ENCODE measurements at regions not wholly inside any gene's neighbourhood (a gene's known extent, or its start where the extent isn't known, plus 50 kb on each side); places are given as distances from the start of the nearest gene placed in this dataset.

- no peak for TF ChIP-seq POLR2AphosphoS5 (IDR thresholded peaks at IDR 0.05)
- TF ChIP-seq, protein P1, sequence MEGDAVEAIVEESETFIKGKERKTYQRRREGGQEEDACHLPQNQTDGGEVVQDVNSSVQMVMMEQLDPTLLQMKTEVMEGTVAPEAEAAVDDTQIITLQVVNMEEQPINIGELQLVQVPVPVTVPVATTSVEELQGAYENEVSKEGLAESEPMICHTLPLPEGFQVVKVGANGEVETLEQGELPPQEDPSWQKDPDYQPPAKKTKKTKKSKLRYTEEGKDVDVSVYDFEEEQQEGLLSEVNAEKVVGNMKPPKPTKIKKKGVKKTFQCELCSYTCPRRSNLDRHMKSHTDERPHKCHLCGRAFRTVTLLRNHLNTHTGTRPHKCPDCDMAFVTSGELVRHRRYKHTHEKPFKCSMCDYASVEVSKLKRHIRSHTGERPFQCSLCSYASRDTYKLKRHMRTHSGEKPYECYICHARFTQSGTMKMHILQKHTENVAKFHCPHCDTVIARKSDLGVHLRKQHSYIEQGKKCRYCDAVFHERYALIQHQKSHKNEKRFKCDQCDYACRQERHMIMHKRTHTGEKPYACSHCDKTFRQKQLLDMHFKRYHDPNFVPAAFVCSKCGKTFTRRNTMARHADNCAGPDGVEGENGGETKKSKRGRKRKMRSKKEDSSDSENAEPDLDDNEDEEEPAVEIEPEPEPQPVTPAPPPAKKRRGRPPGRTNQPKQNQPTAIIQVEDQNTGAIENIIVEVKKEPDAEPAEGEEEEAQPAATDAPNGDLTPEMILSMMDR (IDR thresholded peaks at IDR 0.05), result no peak
Measured at GRCh38 chr11:106391771-106392420, 314.4 kb downstream of the AASDHPPT start.

Data from breast epithelium (tissue), 3 donors.